ENCODE measurements at regions not wholly inside any gene's neighbourhood (a gene's known extent, or its start where the extent isn't known, plus 50 kb on each side); places are given as distances from the start of the nearest gene placed in this dataset.

GRCh38 chr5:1663186-1663585, 136.5 kb downstream of the MRPL36 start:
- Histone ChIP-seq H3K4me1 (ENCODE audit: insufficient read depth, low read length) (peaks cover 5% of the 10 kb centered on the region), H3K4me3 (ENCODE audit: low read depth in 1 of 2, low read length in 2 of 2) (no peak overlapping the region), H3K9me3 (ENCODE audit: low read length) (no peaks in the 10 kb centered on the region), H3K27me3 (ENCODE audit: control insufficient read depth in 1 of 2, insufficient read depth in 2 of 2, low read length in 2 of 2) (peaks cover 24 to 48% of the 10 kb centered on the region in 2 donors), H3K9ac (ENCODE audit: low read length) (no peak overlapping the region), H3K27ac (ENCODE audit: low read depth, low read length) (no peak overlapping the region), H3K36me3 (ENCODE audit: insufficient read depth, low read length) (no peaks in the 10 kb centered on the region)

GRCh38 chr5:1662559-1663085, 137.0 kb downstream of the MRPL36 start:
- Histone ChIP-seq H3K9ac (ENCODE audit: low read length) (no peak overlapping the region), H3K4me1 (ENCODE audit: insufficient read depth, low read length) (peaks cover 5% of the 10 kb centered on the region), H3K4me3 (ENCODE audit: low read depth in 1 of 2, low read length in 2 of 2) (no peak overlapping the region), H3K36me3 (ENCODE audit: insufficient read depth, low read length) (no peaks in the 10 kb centered on the region), H3K27me3 (ENCODE audit: control insufficient read depth in 1 of 2, insufficient read depth in 2 of 2, low read length in 2 of 2) (peaks cover 24 to 43% of the 10 kb centered on the region in 2 donors), H3K27ac (ENCODE audit: low read depth, low read length) (no peak overlapping the region), H3K9me3 (ENCODE audit: low read length) (no peaks in the 10 kb centered on the region)

GRCh38 chr5:1661831-1662558, 137.6 kb downstream of the MRPL36 start:
- Histone ChIP-seq H3K9me3 (ENCODE audit: low read length) (no peaks in the 10 kb centered on the region), H3K27me3 (ENCODE audit: control insufficient read depth in 1 of 2, insufficient read depth in 2 of 2, low read length in 2 of 2) (peaks cover 24 to 45% of the 10 kb centered on the region in 2 donors), H3K4me1 (ENCODE audit: insufficient read depth, low read length) (peaks cover 5% of the 10 kb centered on the region), H3K9ac (ENCODE audit: low read length) (no peak overlapping the region), H3K27ac (ENCODE audit: low read depth, low read length) (no peak overlapping the region), H3K4me3 (ENCODE audit: low read depth in 1 of 2, low read length in 2 of 2) (no peak overlapping the region), H3K36me3 (ENCODE audit: insufficient read depth, low read length) (no peaks in the 10 kb centered on the region)

- Histone ChIP-seq H3K4me3 (ENCODE audit: low read depth in 1 of 2, low read length in 2 of 2) (no peak overlapping the region), H3K27me3 (ENCODE audit: control insufficient read depth in 1 of 2, insufficient read depth in 2 of 2, low read length in 2 of 2) (peaks cover 18 to 45% of the 10 kb centered on the region in 2 donors), H3K27ac (ENCODE audit: low read depth, low read length) (no peak overlapping the region), H3K9me3 (ENCODE audit: low read length) (no peaks in the 10 kb centered on the region), H3K4me1 (ENCODE audit: insufficient read depth, low read length) (no peaks in the 10 kb centered on the region), H3K9ac (ENCODE audit: low read length) (no peak overlapping the region), H3K36me3 (ENCODE audit: insufficient read depth, low read length) (no peaks in the 10 kb centered on the region)
Measured at GRCh38 chr5:1661311-1661710, 137.6 kb upstream of the LPCAT1 start.

DNA sequence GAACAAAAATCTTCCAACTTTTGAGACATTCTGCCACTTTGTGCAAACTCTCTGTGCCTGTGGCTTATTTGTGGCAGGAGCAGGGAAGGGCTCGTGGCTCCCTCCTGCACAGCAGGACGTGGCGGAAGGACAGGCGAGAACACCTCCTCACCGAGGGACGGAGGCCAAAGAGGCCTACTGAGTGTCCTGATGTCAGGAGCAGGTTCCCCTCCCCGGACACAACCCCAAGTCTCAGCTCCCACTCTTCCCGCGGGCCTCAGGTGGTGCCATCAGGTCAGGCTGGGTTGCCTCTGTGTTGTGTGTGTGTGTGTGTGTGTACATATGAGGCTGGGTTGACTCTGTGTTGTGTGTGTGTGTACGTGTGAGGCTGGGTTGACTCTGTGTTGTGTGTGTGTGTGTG, 136.8 kb upstream of the LPCAT1 start:
- no peaks in the 10 kb centered on the region for H3K36me3 ChIP-seq (ENCODE audit: insufficient read depth, low read length)
- no peak overlapping the region for H3K9ac ChIP-seq (ENCODE audit: low read length)
- no peak overlapping the region for H3K27ac ChIP-seq (ENCODE audit: low read depth, low read length)
- peaks cover 10 to 40% of the 10 kb centered on the region in 2 donors for H3K27me3 ChIP-seq (ENCODE audit: control insufficient read depth in 1 of 2, insufficient read depth in 2 of 2, low read length in 2 of 2)
- no peak overlapping the region for H3K4me3 ChIP-seq (ENCODE audit: low read depth in 1 of 2, low read length in 2 of 2)
- no peaks in the 10 kb centered on the region for H3K4me1 ChIP-seq (ENCODE audit: insufficient read depth, low read length)
- H3K9me3 ChIP-seq (ENCODE audit: low read length), result no peaks in the 10 kb centered on the region

DNA sequence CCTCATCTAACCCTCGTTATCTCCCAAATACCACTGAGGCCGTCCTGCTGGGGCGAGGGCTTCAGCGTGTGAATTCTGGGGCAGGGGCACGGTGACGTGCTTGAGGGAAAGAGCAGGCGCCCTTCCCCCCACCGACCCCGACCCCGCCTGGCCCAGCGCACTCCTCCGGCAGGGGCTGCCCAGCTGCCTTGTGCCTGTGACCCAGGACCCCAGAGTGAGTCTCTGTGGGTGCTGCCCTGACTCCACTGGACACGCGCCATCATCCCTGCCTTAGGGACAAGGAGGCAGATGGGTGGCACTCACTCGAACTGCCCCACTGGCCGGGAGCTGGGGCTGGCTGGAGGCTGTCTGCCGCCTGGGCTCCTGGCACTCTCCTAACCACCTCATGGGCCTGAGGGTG, 136.2 kb upstream of the LPCAT1 start:
- no peak overlapping the region for H3K4me3 ChIP-seq (ENCODE audit: low read depth in 1 of 2, low read length in 2 of 2)
- no peak overlapping the region for H3K27ac ChIP-seq (ENCODE audit: low read depth, low read length)
- no peaks in the 10 kb centered on the region for H3K9me3 ChIP-seq (ENCODE audit: low read length)
- H3K4me1 ChIP-seq (ENCODE audit: insufficient read depth, low read length), result no peaks in the 10 kb centered on the region
- no peak overlapping the region for H3K9ac ChIP-seq (ENCODE audit: low read length)
- no peaks in the 10 kb centered on the region for H3K36me3 ChIP-seq (ENCODE audit: insufficient read depth, low read length)
- peaks cover 5 to 40% of the 10 kb centered on the region in 2 donors for H3K27me3 ChIP-seq (ENCODE audit: control insufficient read depth in 1 of 2, insufficient read depth in 2 of 2, low read length in 2 of 2)

- H3K27me3 ChIP-seq (ENCODE audit: control insufficient read depth in 1 of 2, insufficient read depth in 2 of 2, low read length in 2 of 2), result peaks cover 4 to 40% of the 10 kb centered on the region in 2 donors
Measured at GRCh38 chr5:1659100-1659981, 135.6 kb upstream of the LPCAT1 start.

GRCh38 chr5:1658665-1659064, 134.9 kb upstream of the LPCAT1 start:
- peaks cover 4 to 45% of the 10 kb centered on the region in 2 donors for H3K27me3 ChIP-seq (ENCODE audit: control insufficient read depth in 1 of 2, insufficient read depth in 2 of 2, low read length in 2 of 2)
- no peaks in the 10 kb centered on the region for H3K4me1 ChIP-seq (ENCODE audit: insufficient read depth, low read length)

More at GRCh38 chr5:1659100-1659981, 135.6 kb upstream of the LPCAT1 start:
- no peak overlapping the region for H3K9ac ChIP-seq (ENCODE audit: low read length)
- H3K9me3 ChIP-seq (ENCODE audit: low read length), result no peaks in the 10 kb centered on the region
- no peaks in the 10 kb centered on the region for H3K4me1 ChIP-seq (ENCODE audit: insufficient read depth, low read length)
- no peaks in the 10 kb centered on the region for H3K36me3 ChIP-seq (ENCODE audit: insufficient read depth, low read length)
- no peak overlapping the region for H3K27ac ChIP-seq (ENCODE audit: low read depth, low read length)
- no peak overlapping the region for H3K4me3 ChIP-seq (ENCODE audit: low read depth in 1 of 2, low read length in 2 of 2)

GRCh38 chr5:1657161-1657741, 133.5 kb upstream of the LPCAT1 start:
- Histone ChIP-seq H3K9ac (ENCODE audit: low read length) (no peak overlapping the region), H3K27ac (ENCODE audit: low read depth, low read length) (no peak overlapping the region), H3K36me3 (ENCODE audit: insufficient read depth, low read length) (no peaks in the 10 kb centered on the region), H3K4me3 (ENCODE audit: low read depth in 1 of 2, low read length in 2 of 2) (no peak overlapping the region), H3K4me1 (ENCODE audit: insufficient read depth, low read length) (peaks cover 7% of the 10 kb centered on the region), H3K9me3 (ENCODE audit: low read length) (no peaks in the 10 kb centered on the region), H3K27me3 (ENCODE audit: control insufficient read depth in 1 of 2, insufficient read depth in 2 of 2, low read length in 2 of 2) (peaks cover 12 to 60% of the 10 kb centered on the region in 2 donors)

More at GRCh38 chr5:1658665-1659064, 134.9 kb upstream of the LPCAT1 start:
- Histone ChIP-seq H3K36me3 (ENCODE audit: insufficient read depth, low read length) (no peaks in the 10 kb centered on the region), H3K27ac (ENCODE audit: low read depth, low read length) (no peak overlapping the region), H3K4me3 (ENCODE audit: low read depth in 1 of 2, low read length in 2 of 2) (no peak overlapping the region), H3K9me3 (ENCODE audit: low read length) (no peaks in the 10 kb centered on the region), H3K9ac (ENCODE audit: low read length) (no peak overlapping the region)

GRCh38 chr5:1656271-1656975, 132.7 kb upstream of the LPCAT1 start:
- Histone ChIP-seq H3K9ac (ENCODE audit: low read length) (no peak overlapping the region), H3K36me3 (ENCODE audit: insufficient read depth, low read length) (no peaks in the 10 kb centered on the region), H3K27me3 (ENCODE audit: control insufficient read depth in 1 of 2, insufficient read depth in 2 of 2, low read length in 2 of 2) (peaks cover 12 to 59% of the 10 kb centered on the region in 2 donors), H3K4me1 (ENCODE audit: insufficient read depth, low read length) (peaks cover 7% of the 10 kb centered on the region), H3K27ac (ENCODE audit: low read depth, low read length) (no peak overlapping the region), H3K4me3 (ENCODE audit: low read depth in 1 of 2, low read length in 2 of 2) (no peak overlapping the region), H3K9me3 (ENCODE audit: low read length) (no peaks in the 10 kb centered on the region)
